Ovary (tissue), 7 donors: ENCODE measurements at regions not wholly inside any gene's neighbourhood (a gene's known extent, or its start where the extent isn't known, plus 50 kb on each side); places are given as distances from the start of the nearest gene placed in this dataset.

Experiments used
- DNase-seq, 5 donors: peaks; one replicate each; pipeline ENCODE4 v3.0.0-alpha.2; 2019 to 2020
- H3K27ac ChIP-seq, 2 donors: fragments of 200-600 bp; one replicate each; pipeline versions ENCODE4 v1.5.1 to v1.8.0; 2019 to 2022
- H3K27me3 ChIP-seq: fragments of 200-600 bp; one replicate; pipeline ENCODE4 v1.8.0; 2022
- H3K36me3 ChIP-seq: fragments of 200-600 bp; sonication (generic); one replicate; pipeline ENCODE4 v1.5.1; 2019
- H3K4me1 ChIP-seq: one replicate; pipeline ENCODE4 v1.8.1; 2013; ENCODE audit warnings: mild to moderate bottlenecking, moderate library complexity; ENCODE audit not compliant: insufficient read depth
- H3K4me3 ChIP-seq: fragments of 200-600 bp; sonication (generic); one replicate; pipeline ENCODE4 v1.5.1; 2017
- H3K9me3 ChIP-seq, 2 donors: fragments of 200-600 bp in 1 of 2; sonication (generic) in 1 of 2; one replicate each; pipeline versions ENCODE4 v1.5.1 to v1.8.1; 2013 to 2019; ENCODE audit warnings: mild to moderate bottlenecking in 1 of 2, moderate library complexity in 1 of 2
- EP300 ChIP-seq: sonication (generic); formaldehyde crosslinking; IDR thresholded peaks from one replicate; pipeline ENCODE4 v1.6.1; 2017; ENCODE audit warnings: antibody characterized with exemption
- POLR2A ChIP-seq: fragments of 450-650 bp; IDR thresholded peaks from one replicate; pipeline ENCODE4 v1.6.1; 2017; ENCODE audit warnings: antibody characterized with exemption, mild to moderate bottlenecking, moderate library complexity
- WGBS, 3 donors: extraction: QIAGEN DNeasy Blood & Tissue Kit in 1 of 3; methylation state at CpG; one replicate each; pipeline versions ENCODE4 v1.1.5 to v1.1.7; 2013 to 2017; 5-methylcytosine and 5-hydroxymethylcytosine counted together
- intact Hi-C, 4 donors: fragments of 100-400 bp; cut with DNase I; formaldehyde crosslinking; loops; one replicate each; pipeline versions ENCODE4 v1.11.0 to v1.15.1; 2022 to 2023
- TF ChIP-seq, protein P1 (sequence below), 3 donors: fragments of 450-650 bp in 2 of 3; fragments of 200-600 bp in 1 of 3; IDR thresholded peaks; one replicate each; pipeline versions ENCODE4 v1.5.1 to v1.8.0; 2016 to 2022; ENCODE audit warnings: antibody characterized with exemption in 3 of 3, mild to moderate bottlenecking in 1 of 3
- donor health status: DM: no; HTN: no; CAD: no; lungs with moderate emphysema.
- donor health status: DM: no; HTN: no; CAD: no.
- donor health status: Bipolar disorder and iron deficiency.
- donor health status: DM: no; HTN: no; CAD: no.
- donor health status: DM: yes; HTN: yes; CAD: no.

DNA sequence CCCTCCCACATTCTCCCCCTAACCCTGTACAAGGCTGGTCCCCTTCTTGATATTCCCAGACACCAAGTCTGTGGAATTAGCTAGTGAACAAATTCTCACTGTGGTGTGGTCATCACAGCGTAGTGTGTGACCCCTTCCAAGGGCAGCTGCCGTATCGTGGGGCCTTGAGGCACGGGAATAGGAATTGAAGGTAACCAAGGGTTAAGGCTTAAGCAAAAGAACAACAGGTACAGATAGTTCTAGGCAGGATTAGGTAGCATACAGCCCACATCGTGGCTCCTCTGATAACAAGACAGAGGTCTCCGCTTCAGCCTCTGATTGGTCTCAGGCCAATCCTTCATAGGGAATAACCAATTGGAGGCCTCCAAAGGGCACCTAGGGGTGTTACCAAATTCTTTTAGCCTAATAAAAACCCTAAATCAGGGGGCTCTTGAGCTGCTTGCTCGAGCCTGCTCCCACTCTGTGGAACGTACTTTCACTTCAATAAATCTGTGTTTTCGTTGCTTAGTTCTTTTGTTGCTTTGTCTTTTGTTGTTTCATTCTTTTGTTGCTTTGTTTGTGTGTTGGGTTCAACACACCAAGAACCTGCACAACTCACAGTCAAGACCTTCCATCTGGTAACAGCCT, 64.7 kb downstream of the GPR6 start:
- DNase-seq: no peak
- no peaks in the 10 kb centered on the region for H3K4me1 ChIP-seq
- no peak overlapping the region for H3K4me3 ChIP-seq
- WGBS, 3 donors: 77 to 81% (median 79%) methylated on average over 9 of the region's 9 CpGs
- TF ChIP-seq EP300 (no peak), POLR2A (no peak)
- TF ChIP-seq, protein P1, sequence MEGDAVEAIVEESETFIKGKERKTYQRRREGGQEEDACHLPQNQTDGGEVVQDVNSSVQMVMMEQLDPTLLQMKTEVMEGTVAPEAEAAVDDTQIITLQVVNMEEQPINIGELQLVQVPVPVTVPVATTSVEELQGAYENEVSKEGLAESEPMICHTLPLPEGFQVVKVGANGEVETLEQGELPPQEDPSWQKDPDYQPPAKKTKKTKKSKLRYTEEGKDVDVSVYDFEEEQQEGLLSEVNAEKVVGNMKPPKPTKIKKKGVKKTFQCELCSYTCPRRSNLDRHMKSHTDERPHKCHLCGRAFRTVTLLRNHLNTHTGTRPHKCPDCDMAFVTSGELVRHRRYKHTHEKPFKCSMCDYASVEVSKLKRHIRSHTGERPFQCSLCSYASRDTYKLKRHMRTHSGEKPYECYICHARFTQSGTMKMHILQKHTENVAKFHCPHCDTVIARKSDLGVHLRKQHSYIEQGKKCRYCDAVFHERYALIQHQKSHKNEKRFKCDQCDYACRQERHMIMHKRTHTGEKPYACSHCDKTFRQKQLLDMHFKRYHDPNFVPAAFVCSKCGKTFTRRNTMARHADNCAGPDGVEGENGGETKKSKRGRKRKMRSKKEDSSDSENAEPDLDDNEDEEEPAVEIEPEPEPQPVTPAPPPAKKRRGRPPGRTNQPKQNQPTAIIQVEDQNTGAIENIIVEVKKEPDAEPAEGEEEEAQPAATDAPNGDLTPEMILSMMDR (IDR thresholded peaks at IDR 0.05): no peak
- intact Hi-C loops: no loop called here
- no peaks in the 10 kb centered on the region for H3K9me3 ChIP-seq
- no peak overlapping the region for H3K27ac ChIP-seq
- H3K36me3 ChIP-seq: no peaks in the 10 kb centered on the region
- H3K27me3 ChIP-seq: no peaks in the 10 kb centered on the region

DNA sequence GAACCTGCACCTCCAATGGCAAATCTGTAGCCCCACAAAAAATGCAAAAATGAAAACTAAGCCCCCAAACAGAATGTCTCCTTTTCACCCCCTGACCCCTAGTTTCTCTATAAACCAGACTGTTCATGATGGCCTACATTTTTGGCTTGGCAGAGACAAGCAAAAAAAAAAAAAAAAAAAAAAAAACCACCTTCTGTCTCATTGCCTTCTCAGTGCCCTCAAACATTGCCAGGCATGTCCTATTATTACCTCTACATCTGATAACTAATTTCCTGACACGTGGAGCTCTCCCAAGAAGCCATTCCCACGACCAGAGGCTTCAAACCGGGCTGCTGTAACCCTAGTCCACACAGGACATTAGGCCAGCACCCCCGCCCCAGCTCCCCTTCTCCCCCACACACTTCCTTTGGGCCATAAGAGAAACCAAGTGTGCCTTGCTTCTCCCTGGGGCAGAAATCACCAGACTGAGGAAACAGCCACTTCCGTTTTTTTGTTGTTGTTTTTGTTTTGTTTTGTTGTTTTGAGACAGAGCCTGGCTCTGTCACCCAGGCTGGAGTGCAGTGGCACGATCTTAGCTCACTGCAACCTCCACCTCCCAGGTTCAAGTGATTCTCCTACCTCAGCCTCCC, 65.4 kb downstream of the GPR6 start:
- Histone ChIP-seq H3K9me3 (no peaks in the 10 kb centered on the region), H3K4me1 (no peaks in the 10 kb centered on the region), H3K27me3 (no peaks in the 10 kb centered on the region), H3K4me3 (no peak overlapping the region), H3K36me3 (no peaks in the 10 kb centered on the region), H3K27ac (no peak overlapping the region)
- intact Hi-C loops: no loop called here
- WGBS, 3 donors: 80 to 83% (median 82%) methylated on average over 6 of the region's 6 CpGs
- DNase-seq: no peak
- TF ChIP-seq, protein P1 (IDR thresholded peaks at IDR 0.05): no peak
- TF ChIP-seq POLR2A (no peak), EP300 (no peak)

DNA sequence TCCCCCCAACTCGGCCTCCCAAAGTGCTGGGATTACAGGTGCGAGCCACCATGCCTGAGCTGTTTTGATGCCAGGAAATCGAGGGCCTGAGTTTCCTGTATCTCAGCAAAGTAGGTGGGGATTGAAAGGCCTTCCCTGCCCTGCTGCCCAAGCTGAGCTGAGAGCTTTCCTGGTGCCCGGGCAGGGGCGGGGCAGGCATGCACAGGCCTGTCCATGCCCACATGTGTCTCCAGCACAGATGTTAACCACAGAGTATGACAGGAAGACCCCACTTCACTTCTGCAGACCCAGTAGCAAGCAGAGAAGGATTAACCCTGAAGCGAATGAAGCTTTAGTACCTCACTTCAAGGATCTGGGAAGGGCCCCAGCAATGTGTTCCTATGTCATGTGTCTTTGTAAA, 66.0 kb downstream of the GPR6 start:
- H3K27ac ChIP-seq: no peak overlapping the region
- H3K36me3 ChIP-seq: no peaks in the 10 kb centered on the region
- no peak for DNase-seq
- H3K4me1 ChIP-seq: no peaks in the 10 kb centered on the region
- H3K4me3 ChIP-seq: no peak overlapping the region
- no peak for TF ChIP-seq EP300
- TF ChIP-seq POLR2A: no peak
- TF ChIP-seq, protein P1 (IDR thresholded peaks at IDR 0.05): no peak
- no peaks in the 10 kb centered on the region for H3K27me3 ChIP-seq
- H3K9me3 ChIP-seq: no peaks in the 10 kb centered on the region
- intact Hi-C loops: no loop called here
- WGBS, 3 donors: 78 to 85% (median 83%) methylated on average over 6 of the region's 6 CpGs

DNA sequence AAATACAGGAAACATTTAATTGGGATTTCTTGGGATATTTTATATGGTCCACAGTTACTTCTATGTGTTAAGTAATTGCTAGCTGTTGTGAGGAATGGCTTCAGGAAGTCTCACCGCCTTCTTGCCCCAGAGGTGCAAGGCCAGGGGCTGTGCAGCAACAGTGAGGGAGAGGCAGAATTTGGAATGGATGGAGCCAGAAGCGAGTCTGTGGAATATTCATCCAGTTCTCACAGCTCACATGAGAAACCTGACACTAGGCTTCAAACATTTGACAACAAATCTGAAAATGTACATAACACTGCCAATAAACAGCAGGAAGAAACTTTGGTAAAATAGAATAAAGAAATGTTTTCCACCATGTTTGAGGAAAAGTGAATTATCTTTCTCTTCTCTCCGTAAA, 66.5 kb downstream of the GPR6 start:
- Histone ChIP-seq H3K36me3 (no peaks in the 10 kb centered on the region), H3K4me1 (no peaks in the 10 kb centered on the region), H3K27me3 (no peaks in the 10 kb centered on the region), H3K4me3 (no peak overlapping the region), H3K27ac (no peak overlapping the region), H3K9me3 (no peaks in the 10 kb centered on the region)
- 87 to 88% (median 87%) methylated on average over 3 of the region's 3 CpGs for WGBS, 3 donors
- intact Hi-C loops: no loop called here
- TF ChIP-seq EP300: no peak
- TF ChIP-seq POLR2A: no peak
- TF ChIP-seq, protein P1 (IDR thresholded peaks at IDR 0.05): no peak
- no peak for DNase-seq
